T-cell (primary cell): ENCODE measurements at regions not wholly inside any gene's neighbourhood (a gene's known extent, or its start where the extent isn't known, plus 50 kb on each side); places are given as distances from the start of the nearest gene placed in this dataset.
A peak's percentile ranks its signal among the peaks of the same experiment; 100 is the strongest.

Source experiments
- ATAC-seq, 4 experiments: fragments of 200-7000 bp in 3 of 4; fragments of 150-1000 bp in 1 of 4; cut with Tn5 transposase; replicated peaks in 1 of 4; 1 replicate in 3 of 4; 2 replicates in 1 of 4; pipeline ENCODE4 v1.10.0; 2021; ENCODE audit warnings: moderate library complexity in 3 of 4, mild to moderate bottlenecking in 2 of 4, moderate number of reproducible peaks in 1 of 4
- CTCF ChIA-PET, 2 donors: fragments of 300-600 bp; sonication (Branson Sonifier 250); formaldehyde crosslinking; loops; one replicate each; lab custom pipeline; 2022; ENCODE audit warnings: antibody characterized with exemption in 2 of 2; lab: Charles Lee
- POLR2A ChIA-PET, 2 donors: fragments of 300-600 bp; sonication (Branson Sonifier 250); formaldehyde crosslinking; loops; one replicate each; lab custom pipeline; 2022; ENCODE audit warnings: antibody characterized with exemption in 2 of 2; lab: Charles Lee
- DNase-seq, 35 experiments: peaks; one replicate each; pipeline versions ENCODE4 v3.0.0 to v3.0.0-alpha.2; 2013 to 2023
- H3K27ac ChIP-seq: one replicate; pipeline ENCODE4 v1.5.1; 2013; ENCODE audit warnings: low read length
- H3K27me3 ChIP-seq, 2 experiments: replicated peaks in 1 of 2; 1 replicate in 1 of 2; 2 replicates in 1 of 2; pipeline versions ENCODE4 v1.6.1 to v1.7.0; 2013; ENCODE audit warnings: low read length in 1 of 2, mixed read lengths in 1 of 2; ENCODE audit not compliant: control insufficient read depth in 2 of 2, insufficient read depth in 2 of 2; ENCODE audit errors: extremely low read depth in 1 of 2
- H3K36me3 ChIP-seq, 2 donors: 1 replicate in 1 of 2; 2 replicates in 1 of 2; pipeline versions ENCODE4 v1.6.1 to v1.7.0; 2013; ENCODE audit warnings: low read length in 1 of 2; ENCODE audit not compliant: control insufficient read depth in 2 of 2, insufficient read depth in 1 of 2; ENCODE audit errors: extremely low read depth in 1 of 2
- H3K4me1 ChIP-seq, 2 experiments: 1 replicate in 1 of 2; 2 replicates in 1 of 2; pipeline versions ENCODE4 v1.6.1 to v1.7.0; 2013; ENCODE audit warnings: low read length in 2 of 2, mixed read lengths in 1 of 2; ENCODE audit not compliant: insufficient read depth in 2 of 2, control insufficient read depth in 1 of 2; ENCODE audit errors: extremely low read depth in 1 of 2
- H3K4me3 ChIP-seq, 2 donors: 1 replicate in 1 of 2; 2 replicates in 1 of 2; pipeline versions ENCODE4 v1.5.1 to v1.7.0; 2013; ENCODE audit warnings: mild to moderate bottlenecking in 2 of 2, low read length in 1 of 2, moderate library complexity in 1 of 2; ENCODE audit not compliant: control insufficient read depth in 1 of 2; ENCODE audit errors: extremely low read depth in 1 of 2
- H3K9me3 ChIP-seq: 2 replicates; pipeline ENCODE4 v1.7.0; 2013
- H3K27ac Mint-ChIP-seq, 2 donors: one replicate each; pipeline ENCODE4 v1.8.0; 2020 to 2021; ENCODE audit warnings: mild to moderate bottlenecking in 2 of 2, mixed read lengths in 2 of 2
- H3K27me3 Mint-ChIP-seq, 2 donors: one replicate each; pipeline ENCODE4 v1.8.0; 2021 to 2022; ENCODE audit warnings: mixed read lengths in 2 of 2
- H3K36me3 Mint-ChIP-seq: one replicate; pipeline ENCODE4 v1.8.0; 2021; ENCODE audit warnings: mixed read lengths
- H3K4me1 Mint-ChIP-seq, 3 donors: one replicate each; pipeline ENCODE4 v1.8.0; 2020 to 2022; ENCODE audit warnings: mixed read lengths in 3 of 3, mild to moderate bottlenecking in 1 of 3
- H3K4me3 Mint-ChIP-seq, 3 donors: one replicate each; pipeline ENCODE4 v1.8.0; 2020 to 2022; ENCODE audit warnings: mild to moderate bottlenecking in 3 of 3, mixed read lengths in 3 of 3, moderate library complexity in 3 of 3
- H3K9me3 Mint-ChIP-seq, 3 donors: one replicate each; pipeline ENCODE4 v1.8.0; 2020 to 2022; ENCODE audit warnings: mixed read lengths in 3 of 3
- WGBS: methylation state at CpG from one replicate; pipeline ENCODE4 v1.1.5; 2013; ENCODE audit warnings: missing lambda C conversion rate; ENCODE audit not compliant: insufficient coverage; 5-methylcytosine and 5-hydroxymethylcytosine counted together

DNA sequence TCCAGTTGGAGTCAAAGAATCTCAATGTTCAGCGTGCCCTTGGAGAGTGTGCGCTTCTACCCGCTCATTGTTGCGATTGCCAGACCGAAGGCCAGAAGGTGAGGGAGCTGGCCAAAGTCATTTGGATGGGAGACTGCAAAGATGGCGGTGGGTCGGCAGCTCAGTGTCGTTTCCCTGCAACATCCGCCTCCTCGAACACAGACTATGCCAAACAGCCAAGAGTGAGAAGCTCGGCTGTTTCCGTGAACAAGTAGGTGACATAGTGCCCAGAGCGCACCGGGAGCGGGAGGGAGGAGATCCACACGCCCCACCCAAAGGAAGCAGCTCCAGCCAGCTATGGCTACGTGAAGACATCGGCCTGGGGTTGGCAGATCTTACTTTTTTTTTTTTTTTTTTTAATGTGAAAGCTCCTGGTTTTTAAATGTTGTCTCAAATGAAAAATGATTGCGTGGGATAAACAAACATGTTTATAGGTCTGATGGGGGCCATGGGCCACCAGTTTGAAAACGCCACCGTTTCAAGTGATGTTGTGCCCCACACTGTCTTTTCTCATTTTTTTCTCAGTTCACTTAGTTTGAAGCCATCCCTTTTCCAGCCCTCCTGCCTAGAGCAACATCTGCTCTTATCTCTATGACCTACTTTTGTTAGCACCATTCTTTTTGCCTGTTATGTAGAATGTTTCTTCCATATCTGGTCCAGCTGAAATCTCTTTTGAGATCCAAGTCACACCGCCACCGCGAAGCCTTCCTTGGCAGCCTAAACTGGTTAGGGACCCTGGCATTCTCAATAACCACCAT is 682.4 kb downstream of the RNF144A start:
- H3K36me3 ChIP-seq: no peaks in the 10 kb centered on the region
- Mint-ChIP-seq H3K9me3 (peaks cover 0 to 6% (median 0%) of the 10 kb centered on the region in 3 donors), H3K27ac (no peak overlapping the region), H3K4me3 (no peak overlapping the region), H3K4me1 (no peaks in the 10 kb centered on the region), H3K36me3 (no peaks in the 10 kb centered on the region), H3K27me3 (no peaks in the 10 kb centered on the region)
- ATAC-seq (no peak), DNase-seq (no peak)
- peaks cover 0 to 3% of the 10 kb centered on the region in 2 experiments for H3K27me3 ChIP-seq
- WGBS: 98% methylated on average over 15 of the region's 24 CpGs
- H3K4me1 ChIP-seq: no peaks in the 10 kb centered on the region
- no peak overlapping the region for H3K27ac ChIP-seq
- no peak overlapping the region for H3K4me3 ChIP-seq
- CTCF ChIA-PET: interaction anchor here in 1 of 2 donors (0.6 kb wide), 1 partner anchor 160 kb away, joined by 3 read pairs; no protein-coding TSS in a partner anchor
- H3K9me3 ChIP-seq: no peaks in the 10 kb centered on the region
- POLR2A ChIA-PET: interaction anchor here in 1 of 2 donors (0.5 kb wide), 1 partner anchor 42 kb away, joined by 3 read pairs; no protein-coding TSS in a partner anchor

DNA sequence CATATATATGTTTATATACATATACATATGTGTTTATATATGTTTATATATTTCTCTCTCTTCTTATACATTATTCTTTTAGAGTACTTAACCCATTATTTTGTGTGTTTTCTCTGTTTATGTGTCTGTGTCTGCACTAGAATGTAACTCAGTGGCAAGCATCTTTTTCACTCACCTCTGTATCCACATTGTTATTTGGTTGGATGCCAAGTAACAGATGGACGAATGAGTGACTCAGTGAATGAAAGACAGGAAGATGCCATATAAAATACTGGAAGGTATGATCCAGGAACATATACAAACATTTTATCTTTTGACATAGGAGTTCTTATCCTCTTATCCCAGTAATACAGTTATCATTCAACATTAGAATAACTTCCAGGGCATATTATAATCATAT is 684.8 kb downstream of the RNF144A start:
- H3K9me3 Mint-ChIP-seq: peaks cover 0 to 6% (median 0%) of the 10 kb centered on the region in 3 donors
- H3K36me3 ChIP-seq: no peaks in the 10 kb centered on the region
- no peak overlapping the region for H3K4me3 Mint-ChIP-seq
- H3K27me3 ChIP-seq: peaks cover 0 to 3% of the 10 kb centered on the region in 2 experiments
- no peak overlapping the region for H3K27ac Mint-ChIP-seq
- H3K36me3 Mint-ChIP-seq: no peaks in the 10 kb centered on the region
- CTCF ChIA-PET: no interaction called here
- no peaks in the 10 kb centered on the region for H3K27me3 Mint-ChIP-seq
- H3K4me1 ChIP-seq: no peaks in the 10 kb centered on the region
- H3K27ac ChIP-seq: no peak overlapping the region
- H3K4me3 ChIP-seq: no peak overlapping the region
- H3K9me3 ChIP-seq: no peaks in the 10 kb centered on the region
- no CpG with 5 or more reads among the region's 1 CpG for WGBS
- ATAC-seq: no peak
- H3K4me1 Mint-ChIP-seq: no peaks in the 10 kb centered on the region
- no peak for DNase-seq
- POLR2A ChIA-PET: no interaction called here

DNA sequence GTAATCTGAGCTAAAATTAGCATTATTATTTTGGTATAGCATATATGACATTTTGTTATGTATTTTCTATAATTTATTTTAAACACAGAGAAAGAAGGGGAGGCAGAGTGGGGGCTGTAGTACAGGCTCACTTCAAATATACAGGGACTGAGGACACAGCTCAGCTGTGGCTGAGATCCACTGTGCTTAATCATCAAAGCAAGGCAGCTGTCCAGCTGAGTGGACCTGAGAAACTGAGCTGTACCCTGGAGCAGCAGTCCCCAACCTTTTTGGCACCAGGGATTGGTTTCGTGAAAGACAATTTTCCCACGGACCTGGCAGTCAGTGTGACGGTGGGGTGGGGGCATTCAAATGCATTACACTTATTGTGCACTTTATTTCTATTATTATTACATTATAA is 687.2 kb downstream of the RNF144A start:
- no peak overlapping the region for H3K4me3 ChIP-seq
- Mint-ChIP-seq H3K4me1 (no peaks in the 10 kb centered on the region), H3K4me3 (no peak overlapping the region), H3K36me3 (no peaks in the 10 kb centered on the region), H3K27ac (no peak overlapping the region), H3K9me3 (peaks cover 0 to 6% (median 0%) of the 10 kb centered on the region in 3 donors), H3K27me3 (no peaks in the 10 kb centered on the region)
- no CpG with 5 or more reads among the region's 3 CpGs for WGBS
- no peaks in the 10 kb centered on the region for H3K9me3 ChIP-seq
- no peaks in the 10 kb centered on the region for H3K4me1 ChIP-seq
- ATAC-seq: no peak
- POLR2A ChIA-PET: no interaction called here
- H3K27ac ChIP-seq: no peak overlapping the region
- DNase-seq: no peak
- H3K27me3 ChIP-seq: peaks cover 0 to 2% of the 10 kb centered on the region in 2 experiments
- CTCF ChIA-PET: no interaction called here
- no peaks in the 10 kb centered on the region for H3K36me3 ChIP-seq

DNA sequence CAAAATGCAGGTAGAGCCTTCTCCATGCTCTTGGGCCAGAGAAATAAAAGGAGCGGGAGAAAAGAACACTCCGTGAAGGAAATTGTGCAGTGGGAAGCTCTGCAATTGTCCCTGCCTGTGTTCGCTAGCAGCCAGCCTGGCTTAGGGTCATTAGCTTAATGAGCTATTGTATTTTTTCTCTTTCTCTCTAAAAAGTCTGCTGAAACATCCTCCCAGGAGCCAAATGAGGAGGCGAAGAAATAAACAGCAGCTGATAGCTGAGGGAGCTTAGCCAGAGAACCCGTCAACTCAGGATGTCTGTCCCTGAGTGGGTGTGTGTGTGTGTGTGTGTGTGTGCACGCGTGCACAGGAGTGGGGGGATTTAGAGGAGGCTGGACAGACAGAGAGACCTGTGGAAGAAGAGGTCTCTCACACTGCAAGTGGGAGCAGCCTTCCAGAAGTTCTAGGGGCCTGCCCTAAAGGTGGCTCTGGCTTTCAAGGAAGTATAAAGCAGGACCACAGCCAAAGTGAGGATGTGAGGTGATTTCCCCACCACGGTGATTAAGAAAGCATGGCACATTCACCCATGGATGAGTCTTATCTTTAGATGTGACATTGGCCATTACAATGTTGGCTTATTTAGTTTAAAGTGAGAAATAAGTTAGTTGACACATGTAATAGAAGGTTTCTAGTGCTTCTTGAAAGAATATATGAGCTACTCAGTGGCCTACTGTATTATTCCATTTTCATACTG is 690.4 kb downstream of the RNF144A start:
- Mint-ChIP-seq H3K27ac (no peak overlapping the region), H3K4me3 (no peak overlapping the region), H3K9me3 (no peaks in the 10 kb centered on the region), H3K4me1 (peaks cover 22 to 23% (median 23%) of the 10 kb centered on the region in 3 donors), H3K36me3 (no peaks in the 10 kb centered on the region), H3K27me3 (no peaks in the 10 kb centered on the region)
- WGBS: 95% methylated on average over 2 of the region's 8 CpGs
- no peak overlapping the region for H3K4me3 ChIP-seq
- no peaks in the 10 kb centered on the region for H3K36me3 ChIP-seq
- H3K9me3 ChIP-seq: no peaks in the 10 kb centered on the region
- ATAC-seq (no peak), DNase-seq (no peak)
- no peak overlapping the region for H3K27ac ChIP-seq
- H3K4me1 ChIP-seq: peaks cover 2 to 6% of the 10 kb centered on the region in 2 experiments
- ChIA-PET POLR2A (interaction anchor here in 1 of 2 donors (0.6 kb wide), 1 partner anchor 12 kb away, joined by 3 read pairs; no protein-coding TSS in a partner anchor), CTCF (no interaction called here)
- H3K27me3 ChIP-seq: no peaks in the 10 kb centered on the region

DNA sequence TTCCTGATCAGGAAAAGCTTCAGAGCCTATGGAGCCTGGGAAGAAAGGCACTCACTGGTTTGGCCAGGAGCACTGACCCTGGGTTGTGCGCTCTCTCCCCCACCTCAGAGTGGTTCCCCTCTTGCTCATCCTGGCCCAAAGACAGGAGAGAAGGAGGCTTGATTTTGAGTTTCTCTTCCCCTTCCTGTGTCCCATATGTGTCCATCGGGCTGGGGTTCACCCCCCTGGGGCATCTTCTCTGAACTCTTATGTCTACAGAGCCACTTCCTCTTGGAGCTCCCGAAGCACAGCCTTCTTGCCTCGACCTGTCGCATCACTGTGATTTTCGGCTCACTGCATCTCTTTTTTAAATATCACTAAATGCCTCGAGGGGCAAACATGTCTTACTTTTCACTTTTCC is 692.3 kb downstream of the RNF144A start:
- CTCF ChIA-PET: no interaction called here
- H3K4me3 ChIP-seq: no peak overlapping the region
- Mint-ChIP-seq H3K4me3 (peak overlapping the region in 1 of 3 donors; percentile 20), H3K36me3 (no peaks in the 10 kb centered on the region), H3K4me1 (peaks cover 22 to 23% (median 23%) of the 10 kb centered on the region in 3 donors), H3K9me3 (no peaks in the 10 kb centered on the region), H3K27me3 (no peaks in the 10 kb centered on the region), H3K27ac (peak overlapping the region; percentile 1 to 21)
- H3K9me3 ChIP-seq: no peaks in the 10 kb centered on the region
- H3K27me3 ChIP-seq: no peaks in the 10 kb centered on the region
- ATAC-seq: no peak
- H3K36me3 ChIP-seq: no peaks in the 10 kb centered on the region
- peaks cover 2 to 6% of the 10 kb centered on the region in 2 experiments for H3K4me1 ChIP-seq
- no peak for DNase-seq
- 64% methylated on average over 4 of the region's 7 CpGs for WGBS
- POLR2A ChIA-PET: no interaction called here
- no peak overlapping the region for H3K27ac ChIP-seq

DNA sequence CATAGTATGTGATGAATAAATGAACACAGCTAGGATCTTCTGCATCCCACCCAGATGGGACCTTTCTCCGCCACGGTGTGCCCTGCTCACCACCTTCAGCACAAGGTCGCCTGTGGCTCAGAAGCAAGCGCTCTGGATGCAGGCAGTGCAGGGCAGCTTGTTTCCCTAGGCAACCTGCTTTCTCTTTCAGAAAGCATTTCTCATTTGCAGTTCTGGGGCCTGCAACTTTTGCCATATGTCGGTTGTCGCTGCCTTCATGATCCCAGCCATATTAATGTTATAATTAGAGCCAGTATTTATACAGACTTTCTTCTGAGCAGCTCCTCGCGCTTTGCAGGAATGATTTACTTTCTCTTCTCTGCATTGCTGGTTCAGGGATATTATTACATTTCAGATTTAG is 692.8 kb downstream of the RNF144A start:
- H3K27ac Mint-ChIP-seq: peak overlapping the region; percentile 1 to 21
- ChIA-PET POLR2A (no interaction called here), CTCF (no interaction called here)
- no peaks in the 10 kb centered on the region for H3K36me3 ChIP-seq
- ATAC-seq (peak in 2 of 4 experiments; percentile 36), DNase-seq (peak in 1 of 35 experiments; percentile 10)
- no peaks in the 10 kb centered on the region for H3K27me3 Mint-ChIP-seq
- peaks cover 22 to 23% (median 23%) of the 10 kb centered on the region in 3 donors for H3K4me1 Mint-ChIP-seq
- no peak overlapping the region for H3K4me3 ChIP-seq
- no CpG with 5 or more reads among the region's 8 CpGs for WGBS
- no peaks in the 10 kb centered on the region for H3K9me3 ChIP-seq
- no peaks in the 10 kb centered on the region for H3K27me3 ChIP-seq
- H3K27ac ChIP-seq: no peak overlapping the region
- no peaks in the 10 kb centered on the region for H3K36me3 Mint-ChIP-seq
- H3K9me3 Mint-ChIP-seq: no peaks in the 10 kb centered on the region
- peaks cover 2 to 6% of the 10 kb centered on the region in 2 experiments for H3K4me1 ChIP-seq
- H3K4me3 Mint-ChIP-seq: peak overlapping the region in 2 of 3 donors; percentile 20 to 28
